ENCODE measurements at regions not wholly inside any gene's neighbourhood (a gene's known extent, or its start where the extent isn't known, plus 50 kb on each side); places are given as distances from the start of the nearest gene placed in this dataset.

- ChIA-PET POLR2A (no interaction called here), CTCF (no interaction called here)
- Histone ChIP-seq H3K36me3 (ENCODE audit: control insufficient read depth, insufficient read depth, low read length) (no peaks in the 10 kb centered on the region), H3K4me3 (ENCODE audit: low read depth, low read length) (no peak overlapping the region), H3K27me3 (ENCODE audit: control insufficient read depth, insufficient read depth, low read length) (no peaks in the 10 kb centered on the region)
- TF ChIP-seq, protein P1, sequence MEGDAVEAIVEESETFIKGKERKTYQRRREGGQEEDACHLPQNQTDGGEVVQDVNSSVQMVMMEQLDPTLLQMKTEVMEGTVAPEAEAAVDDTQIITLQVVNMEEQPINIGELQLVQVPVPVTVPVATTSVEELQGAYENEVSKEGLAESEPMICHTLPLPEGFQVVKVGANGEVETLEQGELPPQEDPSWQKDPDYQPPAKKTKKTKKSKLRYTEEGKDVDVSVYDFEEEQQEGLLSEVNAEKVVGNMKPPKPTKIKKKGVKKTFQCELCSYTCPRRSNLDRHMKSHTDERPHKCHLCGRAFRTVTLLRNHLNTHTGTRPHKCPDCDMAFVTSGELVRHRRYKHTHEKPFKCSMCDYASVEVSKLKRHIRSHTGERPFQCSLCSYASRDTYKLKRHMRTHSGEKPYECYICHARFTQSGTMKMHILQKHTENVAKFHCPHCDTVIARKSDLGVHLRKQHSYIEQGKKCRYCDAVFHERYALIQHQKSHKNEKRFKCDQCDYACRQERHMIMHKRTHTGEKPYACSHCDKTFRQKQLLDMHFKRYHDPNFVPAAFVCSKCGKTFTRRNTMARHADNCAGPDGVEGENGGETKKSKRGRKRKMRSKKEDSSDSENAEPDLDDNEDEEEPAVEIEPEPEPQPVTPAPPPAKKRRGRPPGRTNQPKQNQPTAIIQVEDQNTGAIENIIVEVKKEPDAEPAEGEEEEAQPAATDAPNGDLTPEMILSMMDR (IDR thresholded peaks at IDR 0.05; ENCODE audit: insufficient read depth, low read depth, low read length), result no peak
- DNase-seq (ENCODE audit: low read depth), result no peak
These were observed 244.4 kb upstream of the STAC start for GRCh38 chr3:36135863-36136262.

- H3K36me3 ChIP-seq (ENCODE audit: control insufficient read depth, insufficient read depth, low read length), result no peaks in the 10 kb centered on the region
- POLR2A ChIA-PET, result no interaction called here
- no peaks in the 10 kb centered on the region for H3K27me3 ChIP-seq (ENCODE audit: control insufficient read depth, insufficient read depth, low read length)
- CTCF ChIA-PET, result no interaction called here
- no peak for DNase-seq (ENCODE audit: low read depth)
- TF ChIP-seq, protein P1 (IDR thresholded peaks at IDR 0.05; ENCODE audit: insufficient read depth, low read depth, low read length), result no peak
- H3K4me3 ChIP-seq (ENCODE audit: low read depth, low read length), result no peak overlapping the region
These were observed 237.6 kb upstream of the STAC start for GRCh38 chr3:36142746-36143145.

DNA sequence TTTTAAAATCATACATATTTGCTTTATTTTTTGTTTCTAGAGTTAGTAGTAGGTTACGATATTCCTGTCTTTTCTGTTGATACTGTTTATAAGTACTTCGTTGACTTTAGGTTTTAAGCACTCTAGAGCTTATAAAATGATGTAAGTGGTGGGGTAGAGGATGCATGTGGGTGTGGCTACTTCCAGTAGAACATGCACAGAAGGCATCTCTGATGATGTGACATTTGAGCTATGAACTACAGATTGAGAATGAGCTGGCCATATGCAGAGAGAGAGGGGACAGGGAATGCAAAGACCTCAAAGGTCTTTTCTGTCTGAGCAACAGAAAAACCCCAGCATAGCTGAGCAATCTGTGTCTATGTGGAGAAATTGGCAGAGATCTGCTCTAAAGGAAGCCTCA lies 233.9 kb upstream of the STAC start:
- H3K36me3 ChIP-seq (ENCODE audit: control insufficient read depth, insufficient read depth, low read length), result no peaks in the 10 kb centered on the region
- H3K27me3 ChIP-seq (ENCODE audit: control insufficient read depth, insufficient read depth, low read length), result no peaks in the 10 kb centered on the region
- TF ChIP-seq, protein P1 (IDR thresholded peaks at IDR 0.05; ENCODE audit: insufficient read depth, low read depth, low read length), result no peak
- H3K4me3 ChIP-seq (ENCODE audit: low read depth, low read length), result no peak overlapping the region
- POLR2A ChIA-PET, result no interaction called here
- CTCF ChIA-PET, result no interaction called here
- no peak for DNase-seq (ENCODE audit: low read depth)

GRCh38 chr3:36147934-36148558 lies 232.3 kb upstream of the STAC start:
- CTCF ChIA-PET, result interaction anchor here (0.6 kb wide), 1 partner anchor 262 kb away, joined by 4 read pairs; no protein-coding TSS in a partner anchor
- POLR2A ChIA-PET, result no interaction called here

GRCh38 chr3:36149447-36149865 lies 230.8 kb upstream of the STAC start:
- H3K36me3 ChIP-seq (ENCODE audit: control insufficient read depth, insufficient read depth, low read length), result no peaks in the 10 kb centered on the region
- no peak for DNase-seq (ENCODE audit: low read depth)
- ChIA-PET CTCF (interaction anchor here (1.0 to 1.3 kb wide), 2 partner anchors 10 to 276 kb away, joined by 3 read pairs; no protein-coding TSS in a partner anchor), POLR2A (no interaction called here)
- TF ChIP-seq, protein P1 (IDR thresholded peaks at IDR 0.05; ENCODE audit: insufficient read depth, low read depth, low read length), result no peak
- no peak overlapping the region for H3K4me3 ChIP-seq (ENCODE audit: low read depth, low read length)
- H3K27me3 ChIP-seq (ENCODE audit: control insufficient read depth, insufficient read depth, low read length), result no peaks in the 10 kb centered on the region

More at GRCh38 chr3:36147934-36148558, 232.3 kb upstream of the STAC start:
- H3K27me3 ChIP-seq (ENCODE audit: control insufficient read depth, insufficient read depth, low read length), result no peaks in the 10 kb centered on the region
- no peak overlapping the region for H3K4me3 ChIP-seq (ENCODE audit: low read depth, low read length)
- no peaks in the 10 kb centered on the region for H3K36me3 ChIP-seq (ENCODE audit: control insufficient read depth, insufficient read depth, low read length)
- no peak for DNase-seq (ENCODE audit: low read depth)
- TF ChIP-seq, protein P1 (IDR thresholded peaks at IDR 0.05; ENCODE audit: insufficient read depth, low read depth, low read length), result no peak
